Left lung (tissue), 4 donors: ENCODE measurements at regions not wholly inside any gene's neighbourhood (a gene's known extent, or its start where the extent isn't known, plus 50 kb on each side); places are given as distances from the start of the nearest gene placed in this dataset.

Source experiments
- ATAC-seq: fragments of 200-7000 bp; cut with Tn5 transposase; one replicate; pipeline ENCODE4 v1.9.1; 2020; ENCODE audit warnings: moderate library complexity
- DNase-seq, 4 donors: peaks; one replicate each; pipeline ENCODE4 v3.0.0-alpha.2; 2013 to 2020
- H3K27ac ChIP-seq, 2 donors: fragments of 200-600 bp; sonication (generic) in 1 of 2; one replicate each; pipeline versions ENCODE4 v1.5.0 to v1.8.0; 2020 to 2021
- H3K27me3 ChIP-seq, 2 donors: fragments of 200-600 bp; sonication (generic) in 1 of 2; one replicate each; pipeline versions ENCODE4 v1.5.0 to v1.8.0; 2020 to 2021
- H3K36me3 ChIP-seq, 2 donors: fragments of 200-600 bp; sonication (generic) in 1 of 2; one replicate each; pipeline versions ENCODE4 v1.5.0 to v1.8.0; 2020 to 2021
- H3K4me1 ChIP-seq, 2 donors: fragments of 200-600 bp; one replicate each; pipeline ENCODE4 v1.8.0; 2021
- H3K4me3 ChIP-seq, 2 donors: fragments of 200-600 bp; sonication (generic) in 1 of 2; one replicate each; pipeline versions ENCODE4 v1.5.0 to v1.8.0; 2020 to 2021; ENCODE audit warnings: mild to moderate bottlenecking in 1 of 2
- H3K9me3 ChIP-seq, 2 donors: fragments of 200-600 bp; sonication (generic) in 1 of 2; one replicate each; pipeline versions ENCODE4 v1.5.0 to v1.8.0; 2020 to 2021
- intact Hi-C, 2 donors: fragments of 100-400 bp; cut with DNase I; formaldehyde crosslinking; loops; one replicate each; pipeline versions ENCODE4 v1.11.2 to v1.14.2; 2022
- TF ChIP-seq, protein P1 (sequence below), 2 donors: fragments of 200-600 bp; sonication (generic) in 1 of 2; IDR thresholded peaks; one replicate each; pipeline versions ENCODE4 v1.5.0 to v1.8.0; 2021; ENCODE audit warnings: antibody characterized with exemption in 2 of 2
- donor health status: DM: no; HTN: yes; CAD: no.
- donor health status: DM: no; HTN: no; CAD: no.

DNA sequence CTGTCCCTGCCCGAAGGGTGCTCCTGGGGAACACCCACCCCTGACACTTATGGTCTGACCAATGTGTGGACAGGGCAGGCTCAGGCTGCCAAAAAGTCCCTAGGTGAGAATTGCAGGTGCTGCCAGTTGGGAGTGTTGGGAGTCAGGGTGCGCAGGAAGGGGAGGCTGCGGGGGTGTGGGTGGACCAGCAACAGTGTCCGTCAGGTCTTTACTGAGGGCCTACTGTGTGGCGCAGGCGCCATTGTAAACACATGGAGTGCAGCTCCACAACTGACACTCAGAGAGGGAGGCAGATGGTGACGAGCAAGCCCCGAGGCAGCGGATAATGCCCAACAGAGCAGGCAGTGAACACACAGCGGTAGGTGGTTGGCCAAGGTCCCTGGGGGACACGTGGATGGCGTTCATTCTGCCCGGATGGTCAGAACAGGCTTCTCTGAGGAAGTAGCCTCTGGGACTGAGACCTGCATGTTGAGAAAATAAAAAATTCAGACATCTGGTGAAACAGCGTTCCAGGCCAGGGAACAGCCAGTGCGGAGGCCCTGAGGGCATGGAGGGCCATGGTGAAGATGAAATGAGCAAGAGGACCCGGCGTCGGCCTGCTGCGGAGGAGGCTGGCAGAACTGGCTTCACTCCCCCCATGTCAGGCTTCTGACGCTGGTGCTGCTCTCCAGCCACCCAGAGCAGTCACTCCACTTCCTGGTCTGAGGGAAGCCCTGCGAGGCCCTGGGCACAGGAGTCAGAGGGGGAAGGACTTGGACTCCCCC is 136.2 kb upstream of the ZBTB40 start:
- DNase-seq = no peak

DNA sequence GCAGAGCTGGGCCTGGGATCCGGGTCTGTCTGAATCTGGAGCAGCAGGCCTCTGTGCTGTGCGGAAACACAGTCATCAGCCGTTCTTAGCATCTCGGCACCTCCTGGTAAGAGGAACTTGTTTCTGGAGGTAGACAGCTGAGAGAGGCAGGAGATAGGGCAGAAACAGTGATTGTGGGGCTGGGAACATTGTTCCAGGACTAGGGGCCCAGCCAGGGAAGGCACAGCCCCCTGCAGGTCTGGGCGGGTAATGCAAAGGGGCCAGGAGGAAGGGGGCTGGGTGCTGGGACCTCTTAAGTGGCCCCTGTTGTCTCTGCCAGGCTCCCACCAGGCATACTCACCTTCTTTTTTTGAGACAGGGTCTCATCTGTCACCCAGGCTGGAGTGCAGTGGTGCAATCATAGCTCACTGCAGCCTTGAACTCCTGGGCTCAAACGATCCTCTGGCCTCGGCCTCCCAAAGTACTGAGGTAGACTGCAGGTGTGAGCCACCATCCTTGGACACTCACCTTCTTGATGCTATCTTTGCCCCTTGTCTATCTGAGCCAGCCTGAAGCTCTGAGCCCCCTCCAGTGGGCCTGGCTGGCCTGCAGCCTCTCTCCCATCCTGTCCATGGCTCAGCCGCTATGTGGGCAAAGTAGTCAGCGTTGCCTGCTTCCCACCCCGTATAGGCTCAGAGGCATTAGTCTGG is 134.3 kb upstream of the ZBTB40 start:
- DNase-seq = no peak
- no peak overlapping the region for H3K4me3 ChIP-seq
- H3K36me3 ChIP-seq = no peaks in the 10 kb centered on the region
- TF ChIP-seq, protein P1, sequence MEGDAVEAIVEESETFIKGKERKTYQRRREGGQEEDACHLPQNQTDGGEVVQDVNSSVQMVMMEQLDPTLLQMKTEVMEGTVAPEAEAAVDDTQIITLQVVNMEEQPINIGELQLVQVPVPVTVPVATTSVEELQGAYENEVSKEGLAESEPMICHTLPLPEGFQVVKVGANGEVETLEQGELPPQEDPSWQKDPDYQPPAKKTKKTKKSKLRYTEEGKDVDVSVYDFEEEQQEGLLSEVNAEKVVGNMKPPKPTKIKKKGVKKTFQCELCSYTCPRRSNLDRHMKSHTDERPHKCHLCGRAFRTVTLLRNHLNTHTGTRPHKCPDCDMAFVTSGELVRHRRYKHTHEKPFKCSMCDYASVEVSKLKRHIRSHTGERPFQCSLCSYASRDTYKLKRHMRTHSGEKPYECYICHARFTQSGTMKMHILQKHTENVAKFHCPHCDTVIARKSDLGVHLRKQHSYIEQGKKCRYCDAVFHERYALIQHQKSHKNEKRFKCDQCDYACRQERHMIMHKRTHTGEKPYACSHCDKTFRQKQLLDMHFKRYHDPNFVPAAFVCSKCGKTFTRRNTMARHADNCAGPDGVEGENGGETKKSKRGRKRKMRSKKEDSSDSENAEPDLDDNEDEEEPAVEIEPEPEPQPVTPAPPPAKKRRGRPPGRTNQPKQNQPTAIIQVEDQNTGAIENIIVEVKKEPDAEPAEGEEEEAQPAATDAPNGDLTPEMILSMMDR (IDR thresholded peaks at IDR 0.05) = peak; percentile 22 to 39
- peak; percentile 48 for ATAC-seq
- no peaks in the 10 kb centered on the region for H3K4me1 ChIP-seq
- no peak overlapping the region for H3K27ac ChIP-seq
- H3K27me3 ChIP-seq = peaks cover 0 to 46% of the 10 kb centered on the region in 2 donors
- intact Hi-C loops = no loop called here
- no peaks in the 10 kb centered on the region for H3K9me3 ChIP-seq

More for the DNA sequence above, 136.2 kb upstream of the ZBTB40 start:
- intact Hi-C loops = no loop called here
- Histone ChIP-seq H3K27ac (no peak overlapping the region), H3K36me3 (no peaks in the 10 kb centered on the region), H3K4me1 (no peaks in the 10 kb centered on the region), H3K9me3 (no peaks in the 10 kb centered on the region), H3K27me3 (peaks cover 0 to 49% of the 10 kb centered on the region in 2 donors), H3K4me3 (no peak overlapping the region)
- no peak for ATAC-seq
- TF ChIP-seq, protein P1 (IDR thresholded peaks at IDR 0.05) = no peak

DNA sequence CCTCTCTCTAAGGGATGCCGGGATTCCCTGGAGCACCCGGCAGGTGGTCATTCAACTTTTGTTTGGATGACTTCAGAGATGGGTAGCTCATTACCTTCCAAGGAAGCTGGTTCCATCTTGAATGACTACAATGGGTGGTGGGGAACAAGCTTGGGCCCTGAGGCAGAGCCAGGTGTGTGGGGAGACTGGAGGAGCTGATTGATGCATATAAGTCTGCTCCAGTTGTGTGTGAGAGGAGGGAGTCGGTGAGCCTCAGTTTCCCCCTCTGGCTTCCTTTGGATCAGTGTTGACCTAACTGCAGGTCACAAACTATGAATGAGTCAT is 133.8 kb upstream of the ZBTB40 start:
- Histone ChIP-seq H3K27me3 (peaks cover 0 to 44% of the 10 kb centered on the region in 2 donors), H3K27ac (no peak overlapping the region), H3K36me3 (no peaks in the 10 kb centered on the region), H3K4me3 (no peak overlapping the region), H3K9me3 (no peaks in the 10 kb centered on the region), H3K4me1 (no peaks in the 10 kb centered on the region)
- TF ChIP-seq, protein P1 (IDR thresholded peaks at IDR 0.05) = no peak
- DNase-seq = no peak
- no peak for ATAC-seq
- intact Hi-C loops = no loop called here

DNA sequence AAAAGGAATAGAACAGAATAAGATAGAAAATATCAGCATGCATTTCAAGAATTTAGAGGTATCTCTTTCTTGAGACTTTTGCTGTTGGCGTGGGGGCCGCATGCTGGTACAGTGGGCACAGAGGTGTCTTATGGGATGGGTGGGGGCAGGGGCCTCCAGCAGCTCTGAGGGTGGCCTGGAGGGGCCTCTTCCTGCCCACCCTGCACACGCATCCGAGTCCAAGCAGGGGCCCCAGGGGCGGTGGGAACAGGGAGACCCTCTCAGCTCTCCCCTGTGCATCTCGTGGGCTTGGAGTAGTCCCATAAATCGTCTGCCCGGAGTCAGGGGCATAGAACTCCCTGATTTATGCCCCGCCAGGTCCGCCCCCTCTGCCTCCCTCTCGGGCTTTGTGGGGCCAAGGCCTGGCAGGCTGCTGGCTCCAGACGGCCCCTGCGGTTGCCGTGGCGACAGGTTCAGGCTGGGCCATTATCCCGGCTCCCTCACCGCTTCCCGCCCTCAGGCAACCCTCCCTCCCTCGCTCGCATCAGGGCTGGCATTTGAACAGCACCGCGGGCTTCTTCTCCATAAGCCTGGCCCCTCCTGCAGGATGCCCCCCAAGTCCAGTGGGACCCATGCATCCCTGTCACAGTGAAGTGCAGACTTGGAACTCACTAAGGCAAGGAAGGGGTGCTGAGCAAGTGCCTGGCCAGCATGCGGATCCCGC is 133.2 kb upstream of the ZBTB40 start:
- Histone ChIP-seq H3K27me3 (peaks cover 0 to 44% of the 10 kb centered on the region in 2 donors), H3K4me1 (no peaks in the 10 kb centered on the region), H3K36me3 (no peaks in the 10 kb centered on the region), H3K9me3 (no peaks in the 10 kb centered on the region), H3K4me3 (no peak overlapping the region), H3K27ac (no peak overlapping the region)
- no peak for ATAC-seq
- no peak for DNase-seq
- TF ChIP-seq, protein P1 (IDR thresholded peaks at IDR 0.05) = no peak
- intact Hi-C loops = no loop called here

DNA sequence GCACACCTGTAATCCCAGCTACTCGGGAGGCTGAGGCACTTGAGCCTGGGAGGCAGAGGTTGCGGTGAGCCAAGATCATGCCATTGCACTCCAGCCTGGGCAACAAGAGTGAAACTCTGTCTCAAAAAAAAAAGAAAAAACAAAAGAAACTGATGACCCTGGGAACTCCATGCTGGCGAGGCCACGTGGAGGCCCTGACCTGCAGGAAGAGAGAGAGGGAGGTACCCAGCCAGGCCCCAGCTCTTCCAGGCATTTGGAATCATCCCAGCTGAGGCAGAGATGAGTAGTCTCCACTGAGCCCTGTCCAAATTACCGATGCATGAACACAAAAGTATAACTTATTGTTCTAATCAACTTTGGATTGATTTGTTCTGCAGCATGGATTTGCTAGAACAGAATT is 132.0 kb upstream of the ZBTB40 start:
- no peak overlapping the region for H3K4me3 ChIP-seq
- H3K36me3 ChIP-seq = no peaks in the 10 kb centered on the region
- no peaks in the 10 kb centered on the region for H3K9me3 ChIP-seq
- TF ChIP-seq, protein P1 (IDR thresholded peaks at IDR 0.05) = no peak
- intact Hi-C loops = no loop called here
- no peak for ATAC-seq
- no peak overlapping the region for H3K27ac ChIP-seq
- DNase-seq = no peak
- H3K4me1 ChIP-seq = no peaks in the 10 kb centered on the region
- H3K27me3 ChIP-seq = peaks cover 0 to 41% of the 10 kb centered on the region in 2 donors
